ENCODE measurements at regions not wholly inside any gene's neighbourhood (a gene's known extent, or its start where the extent isn't known, plus 50 kb on each side); places are given as distances from the start of the nearest gene placed in this dataset.

DNA sequence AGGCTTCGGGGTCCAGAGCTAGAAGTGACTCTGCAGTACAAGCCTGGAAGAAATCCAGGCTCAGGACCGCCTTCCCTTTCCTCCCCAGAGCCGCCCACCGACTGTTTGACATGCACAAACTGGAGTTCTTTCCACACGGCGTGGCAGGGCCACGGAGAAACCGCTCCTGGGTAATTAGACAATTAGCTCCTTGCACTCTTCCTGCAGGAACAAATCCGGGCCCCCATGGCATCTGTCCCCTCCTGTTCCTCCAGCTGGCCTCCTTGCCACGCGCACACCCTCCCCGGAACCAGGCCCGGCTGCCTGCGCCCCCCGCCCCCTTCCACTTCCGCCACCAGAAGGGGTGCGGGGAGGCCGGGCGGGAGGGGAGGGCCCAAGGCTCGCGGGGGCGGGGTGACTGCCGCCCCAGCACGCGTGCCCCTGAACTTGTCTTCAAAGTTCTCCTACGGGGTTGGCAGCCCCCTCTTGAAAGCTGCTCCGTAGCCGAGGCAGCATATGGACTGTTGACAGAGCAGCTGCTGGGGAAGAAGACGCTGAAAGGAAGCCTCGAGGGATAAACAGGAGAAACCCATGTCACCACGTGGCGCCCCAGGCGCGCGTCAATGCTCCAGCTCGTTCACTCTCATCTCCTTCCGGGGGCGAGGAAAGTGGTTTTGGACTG is 74.3 kb downstream of the SEC61B start (continued):
- TF ChIP-seq, protein P1, sequence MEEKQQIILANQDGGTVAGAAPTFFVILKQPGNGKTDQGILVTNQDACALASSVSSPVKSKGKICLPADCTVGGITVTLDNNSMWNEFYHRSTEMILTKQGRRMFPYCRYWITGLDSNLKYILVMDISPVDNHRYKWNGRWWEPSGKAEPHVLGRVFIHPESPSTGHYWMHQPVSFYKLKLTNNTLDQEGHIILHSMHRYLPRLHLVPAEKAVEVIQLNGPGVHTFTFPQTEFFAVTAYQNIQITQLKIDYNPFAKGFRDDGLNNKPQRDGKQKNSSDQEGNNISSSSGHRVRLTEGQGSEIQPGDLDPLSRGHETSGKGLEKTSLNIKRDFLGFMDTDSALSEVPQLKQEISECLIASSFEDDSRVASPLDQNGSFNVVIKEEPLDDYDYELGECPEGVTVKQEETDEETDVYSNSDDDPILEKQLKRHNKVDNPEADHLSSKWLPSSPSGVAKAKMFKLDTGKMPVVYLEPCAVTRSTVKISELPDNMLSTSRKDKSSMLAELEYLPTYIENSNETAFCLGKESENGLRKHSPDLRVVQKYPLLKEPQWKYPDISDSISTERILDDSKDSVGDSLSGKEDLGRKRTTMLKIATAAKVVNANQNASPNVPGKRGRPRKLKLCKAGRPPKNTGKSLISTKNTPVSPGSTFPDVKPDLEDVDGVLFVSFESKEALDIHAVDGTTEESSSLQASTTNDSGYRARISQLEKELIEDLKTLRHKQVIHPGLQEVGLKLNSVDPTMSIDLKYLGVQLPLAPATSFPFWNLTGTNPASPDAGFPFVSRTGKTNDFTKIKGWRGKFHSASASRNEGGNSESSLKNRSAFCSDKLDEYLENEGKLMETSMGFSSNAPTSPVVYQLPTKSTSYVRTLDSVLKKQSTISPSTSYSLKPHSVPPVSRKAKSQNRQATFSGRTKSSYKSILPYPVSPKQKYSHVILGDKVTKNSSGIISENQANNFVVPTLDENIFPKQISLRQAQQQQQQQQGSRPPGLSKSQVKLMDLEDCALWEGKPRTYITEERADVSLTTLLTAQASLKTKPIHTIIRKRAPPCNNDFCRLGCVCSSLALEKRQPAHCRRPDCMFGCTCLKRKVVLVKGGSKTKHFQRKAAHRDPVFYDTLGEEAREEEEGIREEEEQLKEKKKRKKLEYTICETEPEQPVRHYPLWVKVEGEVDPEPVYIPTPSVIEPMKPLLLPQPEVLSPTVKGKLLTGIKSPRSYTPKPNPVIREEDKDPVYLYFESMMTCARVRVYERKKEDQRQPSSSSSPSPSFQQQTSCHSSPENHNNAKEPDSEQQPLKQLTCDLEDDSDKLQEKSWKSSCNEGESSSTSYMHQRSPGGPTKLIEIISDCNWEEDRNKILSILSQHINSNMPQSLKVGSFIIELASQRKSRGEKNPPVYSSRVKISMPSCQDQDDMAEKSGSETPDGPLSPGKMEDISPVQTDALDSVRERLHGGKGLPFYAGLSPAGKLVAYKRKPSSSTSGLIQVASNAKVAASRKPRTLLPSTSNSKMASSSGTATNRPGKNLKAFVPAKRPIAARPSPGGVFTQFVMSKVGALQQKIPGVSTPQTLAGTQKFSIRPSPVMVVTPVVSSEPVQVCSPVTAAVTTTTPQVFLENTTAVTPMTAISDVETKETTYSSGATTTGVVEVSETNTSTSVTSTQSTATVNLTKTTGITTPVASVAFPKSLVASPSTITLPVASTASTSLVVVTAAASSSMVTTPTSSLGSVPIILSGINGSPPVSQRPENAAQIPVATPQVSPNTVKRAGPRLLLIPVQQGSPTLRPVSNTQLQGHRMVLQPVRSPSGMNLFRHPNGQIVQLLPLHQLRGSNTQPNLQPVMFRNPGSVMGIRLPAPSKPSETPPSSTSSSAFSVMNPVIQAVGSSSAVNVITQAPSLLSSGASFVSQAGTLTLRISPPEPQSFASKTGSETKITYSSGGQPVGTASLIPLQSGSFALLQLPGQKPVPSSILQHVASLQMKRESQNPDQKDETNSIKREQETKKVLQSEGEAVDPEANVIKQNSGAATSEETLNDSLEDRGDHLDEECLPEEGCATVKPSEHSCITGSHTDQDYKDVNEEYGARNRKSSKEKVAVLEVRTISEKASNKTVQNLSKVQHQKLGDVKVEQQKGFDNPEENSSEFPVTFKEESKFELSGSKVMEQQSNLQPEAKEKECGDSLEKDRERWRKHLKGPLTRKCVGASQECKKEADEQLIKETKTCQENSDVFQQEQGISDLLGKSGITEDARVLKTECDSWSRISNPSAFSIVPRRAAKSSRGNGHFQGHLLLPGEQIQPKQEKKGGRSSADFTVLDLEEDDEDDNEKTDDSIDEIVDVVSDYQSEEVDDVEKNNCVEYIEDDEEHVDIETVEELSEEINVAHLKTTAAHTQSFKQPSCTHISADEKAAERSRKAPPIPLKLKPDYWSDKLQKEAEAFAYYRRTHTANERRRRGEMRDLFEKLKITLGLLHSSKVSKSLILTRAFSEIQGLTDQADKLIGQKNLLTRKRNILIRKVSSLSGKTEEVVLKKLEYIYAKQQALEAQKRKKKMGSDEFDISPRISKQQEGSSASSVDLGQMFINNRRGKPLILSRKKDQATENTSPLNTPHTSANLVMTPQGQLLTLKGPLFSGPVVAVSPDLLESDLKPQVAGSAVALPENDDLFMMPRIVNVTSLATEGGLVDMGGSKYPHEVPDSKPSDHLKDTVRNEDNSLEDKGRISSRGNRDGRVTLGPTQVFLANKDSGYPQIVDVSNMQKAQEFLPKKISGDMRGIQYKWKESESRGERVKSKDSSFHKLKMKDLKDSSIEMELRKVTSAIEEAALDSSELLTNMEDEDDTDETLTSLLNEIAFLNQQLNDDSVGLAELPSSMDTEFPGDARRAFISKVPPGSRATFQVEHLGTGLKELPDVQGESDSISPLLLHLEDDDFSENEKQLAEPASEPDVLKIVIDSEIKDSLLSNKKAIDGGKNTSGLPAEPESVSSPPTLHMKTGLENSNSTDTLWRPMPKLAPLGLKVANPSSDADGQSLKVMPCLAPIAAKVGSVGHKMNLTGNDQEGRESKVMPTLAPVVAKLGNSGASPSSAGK (IDR thresholded peaks at IDR 0.05) = peak; percentile 60
- TF ChIP-seq, protein P2, sequence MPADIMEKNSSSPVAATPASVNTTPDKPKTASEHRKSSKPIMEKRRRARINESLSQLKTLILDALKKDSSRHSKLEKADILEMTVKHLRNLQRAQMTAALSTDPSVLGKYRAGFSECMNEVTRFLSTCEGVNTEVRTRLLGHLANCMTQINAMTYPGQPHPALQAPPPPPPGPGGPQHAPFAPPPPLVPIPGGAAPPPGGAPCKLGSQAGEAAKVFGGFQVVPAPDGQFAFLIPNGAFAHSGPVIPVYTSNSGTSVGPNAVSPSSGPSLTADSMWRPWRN (IDR thresholded peaks at IDR 0.05; ENCODE audit: low read depth) = no peak
- peak; percentile 70 for TF ChIP-seq L3MBTL2 (IDR thresholded peaks at IDR 0.05)
- TF ChIP-seq TRIM28 (IDR thresholded peaks at IDR 0.05) = no peak
- no peak for TF ChIP-seq SREBF1 (IDR thresholded peaks at IDR 0.05; ENCODE audit: borderline replicate concordance, low read depth, low read length)
